WTC11 (cell line): ENCODE measurements at regions not wholly inside any gene's neighbourhood (a gene's known extent, or its start where the extent isn't known, plus 50 kb on each side); places are given as distances from the start of the nearest gene placed in this dataset.

Experiments used
- ATAC-seq: fragments of 200-7000 bp; cut with Tn5 transposase; 2 replicates; pipeline ENCODE4 v1.10.0; 2021; ENCODE audit warnings: mild to moderate bottlenecking, moderate library complexity
- CTCF ChIA-PET: fragments of 300-600 bp; sonication (Branson Sonifier 250); formaldehyde crosslinking; loops from one replicate; lab custom pipeline; 2021; ENCODE audit warnings: antibody characterized with exemption; lab: Charles Lee
- POLR2A ChIA-PET: fragments of 350-600 bp; sonication (Branson Sonifier 250); formaldehyde crosslinking; loops from one replicate; lab custom pipeline; 2021; ENCODE audit warnings: antibody characterized with exemption; lab: Charles Lee
- DNase-seq: peaks from one replicate; pipeline ENCODE4 v3.0.0; 2021; ENCODE audit warnings: low spot score
- H3K27ac Mint-ChIP-seq: 2 replicates; pipeline ENCODE4 v1.8.0; 2021; ENCODE audit warnings: mixed read lengths
- H3K27me3 Mint-ChIP-seq: 2 replicates; pipeline ENCODE4 v1.8.0; 2021; ENCODE audit warnings: low read depth, mild to moderate bottlenecking, moderate library complexity, mixed read lengths
- H3K36me3 Mint-ChIP-seq: 2 replicates; pipeline ENCODE4 v1.8.0; 2021; ENCODE audit warnings: mixed read lengths
- H3K4me1 Mint-ChIP-seq: 2 replicates; pipeline ENCODE4 v1.8.0; 2022; ENCODE audit warnings: mixed read lengths
- H3K4me3 Mint-ChIP-seq: 2 replicates; pipeline ENCODE4 v1.8.0; 2021; ENCODE audit warnings: mild to moderate bottlenecking, moderate library complexity, mixed read lengths
- H3K9me3 Mint-ChIP-seq: 2 replicates; pipeline ENCODE4 v1.8.0; 2021; ENCODE audit warnings: mixed read lengths
- ARID4B ChIP-seq: sonication (generic); formaldehyde crosslinking; IDR thresholded peaks from 2 replicates; pipeline ENCODE4 v1.8.0; 2023; ENCODE audit warnings: missing genetic modification reagents, mild to moderate bottlenecking, borderline replicate concordance
- ATF2 ChIP-seq: sonication (generic); formaldehyde crosslinking; IDR thresholded peaks from 2 replicates; pipeline ENCODE4 v1.8.1; 2022; ENCODE audit warnings: low read depth, missing genetic modification reagents, borderline replicate concordance
- CDX4 ChIP-seq: fragments of 250-450 bp; sonication (Bioruptor Pico); IDR thresholded peaks from 2 replicates; pipeline ENCODE4 v1.9.0; 2021; ENCODE audit warnings: moderate library complexity, mild to moderate bottlenecking, inconsistent platforms, borderline replicate concordance
- CREM ChIP-seq: sonication (generic); formaldehyde crosslinking; IDR thresholded peaks from 2 replicates; pipeline ENCODE4 v1.8.1; 2022; ENCODE audit warnings: mild to moderate bottlenecking, missing genetic modification reagents, moderate library complexity
- E2F4 ChIP-seq: sonication (generic); formaldehyde crosslinking; IDR thresholded peaks from 2 replicates; pipeline ENCODE4 v1.8.1; 2022; ENCODE audit warnings: low read depth, mild to moderate bottlenecking, moderate library complexity, missing genetic modification reagents, borderline replicate concordance
- ELF4 ChIP-seq: sonication (generic); formaldehyde crosslinking; IDR thresholded peaks from 2 replicates; pipeline ENCODE4 v1.8.1; 2022; ENCODE audit warnings: low read depth, mild to moderate bottlenecking, moderate library complexity, missing genetic modification reagents
- FOXJ3 ChIP-seq: sonication (generic); formaldehyde crosslinking; IDR thresholded peaks from 2 replicates; pipeline ENCODE4 v1.9.0; 2021; ENCODE audit warnings: missing genetic modification reagents, mild to moderate bottlenecking, borderline replicate concordance
- FOXP1 ChIP-seq: sonication (generic); formaldehyde crosslinking; IDR thresholded peaks from 2 replicates; pipeline ENCODE4 v1.8.0; 2022; ENCODE audit warnings: missing genetic modification reagents, mild to moderate bottlenecking, moderate library complexity, borderline replicate concordance
- GABPB1 ChIP-seq: sonication (generic); formaldehyde crosslinking; IDR thresholded peaks from 2 replicates; pipeline ENCODE4 v1.8.1; 2023; ENCODE audit warnings: mild to moderate bottlenecking, missing genetic modification reagents
- NR1H2 ChIP-seq: sonication (generic); formaldehyde crosslinking; IDR thresholded peaks from 2 replicates; pipeline ENCODE4 v1.9.0; 2021; ENCODE audit warnings: mild to moderate bottlenecking, moderate library complexity, missing genetic modification reagents
- PRRX2 ChIP-seq: fragments of 250-450 bp; sonication (Bioruptor Pico); IDR thresholded peaks from 2 replicates; pipeline ENCODE4 v1.8.0; 2021; ENCODE audit warnings: mild to moderate bottlenecking
- SOX15 ChIP-seq: fragments of 250-450 bp; sonication (Bioruptor Pico); IDR thresholded peaks from 2 replicates; pipeline ENCODE4 v1.9.0; 2021; ENCODE audit warnings: mild to moderate bottlenecking
- TCF7 ChIP-seq: sonication (generic); formaldehyde crosslinking; IDR thresholded peaks from 2 replicates; pipeline ENCODE4 v1.8.0; 2022; ENCODE audit warnings: mild to moderate bottlenecking, low read depth, missing genetic modification reagents, moderate library complexity
- TEAD1 ChIP-seq: sonication (generic); formaldehyde crosslinking; IDR thresholded peaks from 2 replicates; pipeline ENCODE4 v1.8.0; 2022; ENCODE audit warnings: mild to moderate bottlenecking, missing genetic modification reagents
- ZNF138 ChIP-seq: sonication (generic); formaldehyde crosslinking; conservative IDR thresholded peaks from 2 replicates; pipeline ENCODE4 v1.8.1; 2022; ENCODE audit warnings: mild to moderate bottlenecking, moderate library complexity, missing genetic modification reagents
- ZNF219 ChIP-seq: sonication (generic); formaldehyde crosslinking; IDR thresholded peaks from 2 replicates; pipeline ENCODE4 v1.8.0; 2023; ENCODE audit warnings: missing genetic modification reagents, mild to moderate bottlenecking, borderline replicate concordance
- ZNF396 ChIP-seq: fragments of 250-450 bp; sonication (Bioruptor Pico); IDR thresholded peaks from 2 replicates; pipeline ENCODE4 v1.8.0; 2021; ENCODE audit warnings: mild to moderate bottlenecking, moderate library complexity, borderline replicate concordance
- TF ChIP-seq, protein P1 (sequence below): sonication (generic); formaldehyde crosslinking; IDR thresholded peaks from 2 replicates; pipeline ENCODE4 v1.8.1; 2023; ENCODE audit warnings: mild to moderate bottlenecking, moderate library complexity, missing genetic modification reagents
- TF ChIP-seq, protein P2 (sequence below): sonication (generic); formaldehyde crosslinking; IDR thresholded peaks from 2 replicates; pipeline ENCODE4 v1.8.0; 2022; ENCODE audit warnings: mild to moderate bottlenecking, missing genetic modification reagents
- TF ChIP-seq, protein P3 (sequence below): sonication (generic); formaldehyde crosslinking; IDR thresholded peaks from 2 replicates; pipeline ENCODE4 v1.8.1; 2023; ENCODE audit warnings: mild to moderate bottlenecking, missing genetic modification reagents

DNA sequence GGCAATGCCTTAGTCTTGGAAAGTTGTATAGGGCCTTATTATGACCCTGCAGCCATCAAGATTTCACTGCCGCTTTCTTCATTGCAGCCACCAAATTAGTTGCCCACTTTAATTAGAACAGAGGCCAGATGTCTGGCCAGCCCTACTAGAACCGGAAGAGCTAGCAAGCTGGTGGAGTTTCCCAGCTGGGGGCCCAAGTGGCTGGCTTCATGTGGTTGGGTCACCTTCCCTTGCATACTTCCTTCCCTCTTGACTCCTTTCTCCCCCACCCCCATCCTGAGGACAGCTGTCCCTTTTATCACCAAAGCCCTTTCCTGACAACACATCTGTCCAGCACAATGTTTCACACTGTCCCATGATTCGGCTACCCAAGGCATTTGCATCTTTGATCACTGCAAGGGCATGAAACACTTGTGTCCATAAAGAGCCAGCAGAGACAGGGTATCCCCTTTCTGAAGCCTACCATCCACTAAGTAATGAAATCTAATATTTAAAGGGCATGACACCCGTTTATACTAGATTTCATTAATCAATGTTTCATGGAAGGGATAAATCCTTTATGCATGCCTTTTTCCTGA, 187.2 kb downstream of the BCL11A start:
- Mint-ChIP-seq H3K4me1 (peaks cover 27% of the 10 kb centered on the region), H3K27me3 (no peaks in the 10 kb centered on the region), H3K4me3 (no peak overlapping the region), H3K27ac (no peak overlapping the region), H3K9me3 (peaks cover 8% of the 10 kb centered on the region), H3K36me3 (no peaks in the 10 kb centered on the region)
- ATAC-seq (no peak), DNase-seq (no peak)
- ChIA-PET CTCF (interaction anchor here (1.1 to 1.7 kb wide), 2 partner anchors 73 to 215 kb away, joined by 4 to 5 read pairs; no protein-coding TSS in a partner anchor), POLR2A (interaction anchor here (1.0 kb wide), 1 partner anchor 184 kb away, joined by 6 read pairs; no protein-coding TSS in a partner anchor)
- TF ChIP-seq TCF7 (no peak), TEAD1 (CRISPR knock-in tag) (no peak), ZNF396 (CRISPR knock-in tag) (no peak), PRRX2 (CRISPR knock-in tag) (no peak), SOX15 (no peak), FOXP1 (CRISPR knock-in tag) (no peak)
- TF ChIP-seq, protein P1, sequence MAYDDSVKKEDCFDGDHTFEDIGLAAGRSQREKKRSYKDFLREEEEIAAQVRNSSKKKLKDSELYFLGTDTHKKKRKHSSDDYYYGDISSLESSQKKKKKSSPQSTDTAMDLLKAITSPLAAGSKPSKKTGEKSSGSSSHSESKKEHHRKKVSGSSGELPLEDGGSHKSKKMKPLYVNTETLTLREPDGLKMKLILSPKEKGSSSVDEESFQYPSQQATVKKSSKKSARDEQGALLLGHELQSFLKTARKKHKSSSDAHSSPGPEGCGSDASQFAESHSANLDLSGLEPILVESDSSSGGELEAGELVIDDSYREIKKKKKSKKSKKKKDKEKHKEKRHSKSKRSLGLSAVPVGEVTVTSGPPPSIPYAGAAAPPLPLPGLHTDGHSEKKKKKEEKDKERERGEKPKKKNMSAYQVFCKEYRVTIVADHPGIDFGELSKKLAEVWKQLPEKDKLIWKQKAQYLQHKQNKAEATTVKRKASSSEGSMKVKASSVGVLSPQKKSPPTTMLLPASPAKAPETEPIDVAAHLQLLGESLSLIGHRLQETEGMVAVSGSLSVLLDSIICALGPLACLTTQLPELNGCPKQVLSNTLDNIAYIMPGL (CRISPR knock-in tag): no peak

DNA sequence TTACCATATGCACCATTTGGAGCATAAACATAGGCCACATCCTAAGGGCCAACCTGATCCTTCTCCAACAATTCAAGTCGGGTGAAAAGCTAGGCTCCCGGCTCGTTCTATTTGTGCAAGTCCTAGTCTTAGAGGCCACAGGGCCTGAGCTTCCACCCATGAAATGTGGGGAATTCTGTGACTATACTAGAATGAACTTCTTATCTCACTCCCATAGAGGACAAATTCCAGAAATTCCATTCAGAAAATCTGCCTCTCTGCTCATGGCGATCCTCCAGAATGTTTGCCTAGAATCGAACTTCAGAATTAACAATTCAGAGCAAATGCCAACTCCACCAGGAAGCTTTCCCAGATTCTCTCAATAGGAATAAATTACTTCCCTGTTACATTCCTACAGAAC, 187.9 kb downstream of the BCL11A start:
- peaks cover 22% of the 10 kb centered on the region for H3K4me1 Mint-ChIP-seq
- H3K9me3 Mint-ChIP-seq: peaks cover 8% of the 10 kb centered on the region
- no peaks in the 10 kb centered on the region for H3K27me3 Mint-ChIP-seq
- H3K36me3 Mint-ChIP-seq: no peaks in the 10 kb centered on the region
- no peak overlapping the region for H3K4me3 Mint-ChIP-seq
- TF ChIP-seq, protein P2, sequence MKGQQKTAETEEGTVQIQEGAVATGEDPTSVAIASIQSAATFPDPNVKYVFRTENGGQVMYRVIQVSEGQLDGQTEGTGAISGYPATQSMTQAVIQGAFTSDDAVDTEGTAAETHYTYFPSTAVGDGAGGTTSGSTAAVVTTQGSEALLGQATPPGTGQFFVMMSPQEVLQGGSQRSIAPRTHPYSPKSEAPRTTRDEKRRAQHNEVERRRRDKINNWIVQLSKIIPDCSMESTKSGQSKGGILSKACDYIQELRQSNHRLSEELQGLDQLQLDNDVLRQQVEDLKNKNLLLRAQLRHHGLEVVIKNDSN (CRISPR knock-in tag): no peak
- no peak for TF ChIP-seq FOXJ3
- TF ChIP-seq ARID4B (CRISPR knock-in tag): no peak
- TF ChIP-seq, protein P3, sequence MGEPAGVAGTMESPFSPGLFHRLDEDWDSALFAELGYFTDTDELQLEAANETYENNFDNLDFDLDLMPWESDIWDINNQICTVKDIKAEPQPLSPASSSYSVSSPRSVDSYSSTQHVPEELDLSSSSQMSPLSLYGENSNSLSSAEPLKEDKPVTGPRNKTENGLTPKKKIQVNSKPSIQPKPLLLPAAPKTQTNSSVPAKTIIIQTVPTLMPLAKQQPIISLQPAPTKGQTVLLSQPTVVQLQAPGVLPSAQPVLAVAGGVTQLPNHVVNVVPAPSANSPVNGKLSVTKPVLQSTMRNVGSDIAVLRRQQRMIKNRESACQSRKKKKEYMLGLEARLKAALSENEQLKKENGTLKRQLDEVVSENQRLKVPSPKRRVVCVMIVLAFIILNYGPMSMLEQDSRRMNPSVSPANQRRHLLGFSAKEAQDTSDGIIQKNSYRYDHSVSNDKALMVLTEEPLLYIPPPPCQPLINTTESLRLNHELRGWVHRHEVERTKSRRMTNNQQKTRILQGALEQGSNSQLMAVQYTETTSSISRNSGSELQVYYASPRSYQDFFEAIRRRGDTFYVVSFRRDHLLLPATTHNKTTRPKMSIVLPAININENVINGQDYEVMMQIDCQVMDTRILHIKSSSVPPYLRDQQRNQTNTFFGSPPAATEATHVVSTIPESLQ (CRISPR knock-in tag): no peak
- TF ChIP-seq ZNF138 (CRISPR knock-in tag): no peak
- ATAC-seq (peak; percentile 44), DNase-seq (no peak)
- H3K27ac Mint-ChIP-seq: no peak overlapping the region
- ChIA-PET CTCF (interaction anchor here (1.1 to 1.7 kb wide), 2 partner anchors 74 to 216 kb away, joined by 4 to 5 read pairs; no protein-coding TSS in a partner anchor), POLR2A (interaction anchor here (0.6 to 1.0 kb wide), 2 partner anchors 185 to 188 kb away, joined by 3 to 6 read pairs; partner anchors contain the start of gene BCL11A)

DNA sequence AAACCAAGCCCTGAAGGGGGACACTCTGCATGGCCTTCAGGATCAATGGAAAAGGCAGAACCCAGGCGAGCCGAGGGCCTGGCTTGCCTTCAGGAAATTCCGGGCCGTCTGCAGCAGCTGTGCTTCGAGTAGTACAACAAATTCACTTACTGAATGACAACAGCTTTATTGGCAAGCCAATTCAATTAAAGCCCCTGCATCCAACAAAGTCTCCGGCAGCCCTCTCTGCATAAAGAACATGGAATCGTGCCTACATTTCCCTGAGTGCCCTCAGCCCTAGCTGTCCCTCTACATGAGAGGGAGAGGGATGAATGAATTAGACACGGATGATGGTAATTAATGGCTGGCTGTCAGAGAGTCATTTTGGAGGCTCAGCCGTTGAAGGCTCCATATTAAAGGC, 189.0 kb downstream of the BCL11A start:
- H3K9me3 Mint-ChIP-seq: peaks cover 8% of the 10 kb centered on the region
- H3K36me3 Mint-ChIP-seq: no peaks in the 10 kb centered on the region
- peaks cover 23% of the 10 kb centered on the region for H3K4me1 Mint-ChIP-seq
- ChIA-PET CTCF (no interaction called here), POLR2A (no interaction called here)
- ATAC-seq (no peak), DNase-seq (no peak)
- H3K27me3 Mint-ChIP-seq: no peaks in the 10 kb centered on the region
- no peak overlapping the region for H3K27ac Mint-ChIP-seq
- H3K4me3 Mint-ChIP-seq: no peak overlapping the region
- TF ChIP-seq CREM (CRISPR knock-in tag) (no peak), ATF2 (CRISPR knock-in tag) (no peak), CDX4 (no peak), NR1H2 (CRISPR knock-in tag) (no peak), ELF4 (no peak), GABPB1 (no peak), ZNF219 (CRISPR knock-in tag) (no peak), E2F4 (CRISPR knock-in tag) (no peak)
